ENCODE measurements at regions not wholly inside any gene's neighbourhood (a gene's known extent, or its start where the extent isn't known, plus 50 kb on each side); places are given as distances from the start of the nearest gene placed in this dataset.

DNA sequence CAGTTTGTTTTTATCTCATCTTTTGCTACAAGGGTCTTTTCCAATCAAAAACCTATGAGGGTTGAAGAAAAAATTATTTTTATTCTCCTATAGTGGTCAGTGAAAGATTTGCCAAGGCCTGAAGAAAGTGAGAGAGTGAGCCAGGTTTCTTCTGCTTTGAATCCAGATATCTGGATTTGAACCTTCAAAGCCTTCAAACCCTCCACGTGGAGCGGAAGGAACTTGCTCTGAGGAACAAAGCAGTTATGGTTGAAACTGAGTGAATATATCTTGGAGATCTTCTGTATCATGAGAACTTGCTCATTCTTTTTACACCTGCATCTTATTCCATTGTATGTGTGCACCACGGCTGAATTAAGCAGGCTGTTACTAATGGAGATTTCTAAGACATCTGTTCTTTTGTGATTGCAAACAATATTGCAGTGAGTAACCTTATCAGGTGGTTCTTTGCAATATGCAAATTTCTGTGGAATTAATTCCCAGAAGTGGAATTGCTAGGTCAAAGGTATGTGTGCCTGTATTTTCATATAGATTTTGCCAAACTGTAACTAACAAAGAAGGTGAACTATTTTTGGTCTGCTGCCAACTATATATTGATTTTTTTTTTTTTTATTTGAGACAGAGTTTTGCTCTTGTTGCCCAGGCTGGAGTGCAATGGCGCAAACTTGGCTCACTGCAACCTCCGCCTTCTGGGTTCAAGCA lies 147.9 kb downstream of the B3GNT2 start:
- DNase-seq = no peak
- no peak overlapping the region for H3K4me3 Mint-ChIP-seq
- H3K4me3 ChIP-seq (replicated peaks in 1 of 3; ENCODE audit: low read depth in 2 of 3, low read length in 3 of 3) = no peak overlapping the region
- no peak overlapping the region for H3K27ac ChIP-seq (ENCODE audit: low read depth in 1 of 2, low read length in 2 of 2)
- intact Hi-C loops (cut with micrococcal nuclease) = no loop called here
- H3K9ac ChIP-seq (ENCODE audit: insufficient read depth, low read length, poor library complexity, severe bottlenecking) = no peak overlapping the region
- H3K27me3 ChIP-seq (ENCODE audit: control insufficient read depth in 2 of 2, insufficient read depth in 2 of 2, low read length in 2 of 2) = no peaks in the 10 kb centered on the region
- no peak overlapping the region for H3K27ac Mint-ChIP-seq
- peaks cover 0 to 1% (median 0%) of the 10 kb centered on the region in 7 donors for H3K9me3 Mint-ChIP-seq
- TF ChIP-seq, protein P1, sequence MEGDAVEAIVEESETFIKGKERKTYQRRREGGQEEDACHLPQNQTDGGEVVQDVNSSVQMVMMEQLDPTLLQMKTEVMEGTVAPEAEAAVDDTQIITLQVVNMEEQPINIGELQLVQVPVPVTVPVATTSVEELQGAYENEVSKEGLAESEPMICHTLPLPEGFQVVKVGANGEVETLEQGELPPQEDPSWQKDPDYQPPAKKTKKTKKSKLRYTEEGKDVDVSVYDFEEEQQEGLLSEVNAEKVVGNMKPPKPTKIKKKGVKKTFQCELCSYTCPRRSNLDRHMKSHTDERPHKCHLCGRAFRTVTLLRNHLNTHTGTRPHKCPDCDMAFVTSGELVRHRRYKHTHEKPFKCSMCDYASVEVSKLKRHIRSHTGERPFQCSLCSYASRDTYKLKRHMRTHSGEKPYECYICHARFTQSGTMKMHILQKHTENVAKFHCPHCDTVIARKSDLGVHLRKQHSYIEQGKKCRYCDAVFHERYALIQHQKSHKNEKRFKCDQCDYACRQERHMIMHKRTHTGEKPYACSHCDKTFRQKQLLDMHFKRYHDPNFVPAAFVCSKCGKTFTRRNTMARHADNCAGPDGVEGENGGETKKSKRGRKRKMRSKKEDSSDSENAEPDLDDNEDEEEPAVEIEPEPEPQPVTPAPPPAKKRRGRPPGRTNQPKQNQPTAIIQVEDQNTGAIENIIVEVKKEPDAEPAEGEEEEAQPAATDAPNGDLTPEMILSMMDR (IDR thresholded peaks at IDR 0.05) = no peak
- H3K36me3 Mint-ChIP-seq = no peaks in the 10 kb centered on the region
- no peaks in the 10 kb centered on the region for H3K4me1 Mint-ChIP-seq
- H4K20me1 ChIP-seq (ENCODE audit: insufficient read depth, low read length) = no peaks in the 10 kb centered on the region
- no peaks in the 10 kb centered on the region for H3K4me1 ChIP-seq (ENCODE audit: control insufficient read depth in 1 of 2, insufficient read depth in 2 of 2, low read length in 2 of 2)
- WGBS (ENCODE audit: insufficient coverage) = 100% methylated on average over 3 of the region's 5 CpGs
- no peak overlapping the region for H3K4me2 ChIP-seq (replicated peaks; ENCODE audit: extremely low read depth, low read length, poor library complexity, severe bottlenecking)
- no peaks in the 10 kb centered on the region for H3K9me3 ChIP-seq (replicated peaks in 1 of 2; ENCODE audit: control insufficient read depth in 1 of 2, insufficient read depth in 1 of 2, low read length in 2 of 2)
- no peaks in the 10 kb centered on the region for H3K79me2 ChIP-seq (ENCODE audit: insufficient read depth, low read length)
- no peaks in the 10 kb centered on the region for H3K36me3 ChIP-seq (replicated peaks in 1 of 2; ENCODE audit: control insufficient read depth in 1 of 2, insufficient read depth in 2 of 2, low read length in 2 of 2)
- H3K27me3 Mint-ChIP-seq (ENCODE audit: low read depth in 3 of 3) = no peaks in the 10 kb centered on the region
- H2AFZ ChIP-seq (ENCODE audit: insufficient read depth, low read depth, low read length, poor library complexity, severe bottlenecking) = no peak overlapping the region

DNA sequence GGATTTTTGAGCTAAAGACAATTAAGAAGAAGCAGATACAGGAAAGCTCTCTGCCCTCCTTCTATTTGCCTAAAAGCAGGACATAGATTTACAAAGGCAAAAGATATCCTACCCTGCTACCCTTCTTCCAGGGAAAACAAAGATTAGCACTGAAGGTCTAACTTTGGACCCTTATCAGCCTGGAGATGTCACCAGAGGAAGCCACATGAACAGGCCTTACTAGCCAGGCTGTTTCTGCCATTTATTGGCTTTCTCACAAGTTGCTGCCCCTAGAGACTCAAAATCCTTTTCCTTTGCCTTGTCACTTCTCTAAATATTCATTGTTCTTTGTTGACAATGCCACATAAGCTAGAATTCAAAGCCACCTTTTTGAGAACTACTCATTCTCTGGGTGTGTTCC lies 147.3 kb downstream of the B3GNT2 start:
- H3K27me3 Mint-ChIP-seq (ENCODE audit: low read depth in 3 of 3) = no peaks in the 10 kb centered on the region
- H2AFZ ChIP-seq (ENCODE audit: insufficient read depth, low read depth, low read length, poor library complexity, severe bottlenecking) = no peak overlapping the region

More for the DNA sequence above, 147.3 kb downstream of the B3GNT2 start:
- no peak for DNase-seq
- no peaks in the 10 kb centered on the region for H3K4me1 ChIP-seq (ENCODE audit: control insufficient read depth in 1 of 2, insufficient read depth in 2 of 2, low read length in 2 of 2)
- H3K36me3 ChIP-seq (replicated peaks in 1 of 2; ENCODE audit: control insufficient read depth in 1 of 2, insufficient read depth in 2 of 2, low read length in 2 of 2) = no peaks in the 10 kb centered on the region
- no peaks in the 10 kb centered on the region for H4K20me1 ChIP-seq (ENCODE audit: insufficient read depth, low read length)
- no peak overlapping the region for H3K9ac ChIP-seq (ENCODE audit: insufficient read depth, low read length, poor library complexity, severe bottlenecking)
- no peak overlapping the region for H3K27ac Mint-ChIP-seq
- intact Hi-C loops (cut with micrococcal nuclease) = no loop called here
- H3K4me1 Mint-ChIP-seq = no peaks in the 10 kb centered on the region
- no peak overlapping the region for H3K4me2 ChIP-seq (replicated peaks; ENCODE audit: extremely low read depth, low read length, poor library complexity, severe bottlenecking)
- no peaks in the 10 kb centered on the region for H3K36me3 Mint-ChIP-seq
- H3K9me3 Mint-ChIP-seq = peaks cover 0 to 1% (median 0%) of the 10 kb centered on the region in 7 donors
- TF ChIP-seq, protein P1 (IDR thresholded peaks at IDR 0.05) = no peak
- H3K79me2 ChIP-seq (ENCODE audit: insufficient read depth, low read length) = no peaks in the 10 kb centered on the region
- no peak overlapping the region for H3K27ac ChIP-seq (ENCODE audit: low read depth in 1 of 2, low read length in 2 of 2)
- H3K4me3 ChIP-seq (replicated peaks in 1 of 3; ENCODE audit: low read depth in 2 of 3, low read length in 3 of 3) = no peak overlapping the region
- H3K9me3 ChIP-seq (replicated peaks in 1 of 2; ENCODE audit: control insufficient read depth in 1 of 2, insufficient read depth in 1 of 2, low read length in 2 of 2) = no peaks in the 10 kb centered on the region
- no peak overlapping the region for H3K4me3 Mint-ChIP-seq
- no peaks in the 10 kb centered on the region for H3K27me3 ChIP-seq (ENCODE audit: control insufficient read depth in 2 of 2, insufficient read depth in 2 of 2, low read length in 2 of 2)

Measured in CD14-positive monocyte (primary cell).